ENCODE measurements at regions not wholly inside any gene's neighbourhood (a gene's known extent, or its start where the extent isn't known, plus 50 kb on each side); places are given as distances from the start of the nearest gene placed in this dataset.

DNA sequence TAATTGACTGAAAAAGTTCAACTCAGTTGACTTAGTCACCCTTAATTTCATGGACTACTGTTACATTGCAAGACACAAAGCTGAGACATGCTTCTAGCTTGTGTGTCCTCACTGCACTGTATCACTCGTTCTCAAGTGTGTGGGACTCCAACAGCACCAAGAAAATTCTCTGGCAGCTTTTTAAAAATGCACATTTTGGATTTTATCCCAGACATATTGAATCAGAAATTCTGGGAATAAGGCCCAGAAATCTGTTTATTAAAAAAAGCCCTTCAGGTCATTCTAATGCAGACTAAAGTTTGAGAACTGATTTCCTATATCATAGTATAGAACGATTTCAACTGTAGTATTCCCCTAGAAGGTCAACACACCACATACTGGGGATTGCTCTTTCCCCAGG is 1485.3 kb downstream of the PCDH9 start:
- TF ChIP-seq YY1 (IDR thresholded peaks at IDR 0.05; ENCODE audit: insufficient read depth, insufficient read length) = no peak
- no peak for TF ChIP-seq ZNF274 (IDR thresholded peaks at IDR 0.05; ENCODE audit: low read depth, low read length)
